IMR-90 (cell line): ENCODE measurements at regions not wholly inside any gene's neighbourhood (a gene's known extent, or its start where the extent isn't known, plus 50 kb on each side); places are given as distances from the start of the nearest gene placed in this dataset.

ENCODE experiments used
- CEBPB ChIP-seq: IDR thresholded peaks from 2 replicates; pipeline ENCODE4 v1.6.1; 2012; ENCODE audit warnings: low read depth, low read length, improper control_type of control experiment
- CHD1 ChIP-seq: IDR thresholded peaks from 2 replicates; pipeline ENCODE4 v1.6.1; 2012; ENCODE audit warnings: low read depth, low read length, improper control_type of control experiment
- CTCF ChIP-seq: conservative IDR thresholded peaks from 2 replicates; pipeline ENCODE4 v1.5.1; 2012; ENCODE audit warnings: mild to moderate bottlenecking, low read depth, low read length, improper control_type of control experiment
- ELK1 ChIP-seq: fragments of 150-350 bp; IDR thresholded peaks from 2 replicates; pipeline ENCODE4 v1.6.1; 2016; ENCODE audit warnings: low read depth, mild to moderate bottlenecking, low read length, moderate library complexity, borderline replicate concordance
- MAFK ChIP-seq: IDR thresholded peaks from 2 replicates; pipeline ENCODE4 v1.6.1; 2012; ENCODE audit warnings: low read depth, low read length, improper control_type of control experiment
- MAZ ChIP-seq: IDR thresholded peaks from 2 replicates; pipeline ENCODE4 v1.6.1; 2012; ENCODE audit warnings: low read depth, mild to moderate bottlenecking, low read length, improper control_type of control experiment, moderate library complexity, borderline replicate concordance
- POLR2A ChIP-seq: IDR thresholded peaks from 2 replicates; pipeline ENCODE4 v1.6.1; 2012; ENCODE audit warnings: mild to moderate bottlenecking, low read depth, low read length
- SMC3 ChIP-seq: fragments of 150-350 bp; IDR thresholded peaks from 2 replicates; pipeline ENCODE4 v1.6.1; 2016; ENCODE audit warnings: low read depth, mild to moderate bottlenecking, antibody characterized with exemption, low read length, moderate library complexity
- USF2 ChIP-seq: fragments of 150-350 bp; IDR thresholded peaks from 2 replicates; pipeline ENCODE4 v1.6.1; 2017; ENCODE audit warnings: mild to moderate bottlenecking, antibody characterized with exemption, low read length, low read depth

- TF ChIP-seq CTCF, result no peak
- no peak for TF ChIP-seq POLR2A
- TF ChIP-seq MAZ, result no peak
- TF ChIP-seq CEBPB, result no peak
- TF ChIP-seq MAFK, result no peak
- TF ChIP-seq ELK1, result no peak
- no peak for TF ChIP-seq CHD1
- no peak for TF ChIP-seq USF2
- TF ChIP-seq SMC3, result no peak
Measured at GRCh38 chr11:70820712-70821111, 422.4 kb downstream of the CTTN start.
